C4-2B (cell line): ENCODE measurements at regions not wholly inside any gene's neighbourhood (a gene's known extent, or its start where the extent isn't known, plus 50 kb on each side); places are given as distances from the start of the nearest gene placed in this dataset.

Experiments used
- ZFX ChIP-seq: fragments of 450-650 bp; IDR thresholded peaks from 2 replicates; pipeline ENCODE4 v1.6.1; 2017
- TF ChIP-seq, protein P1 (sequence below): fragments of 450-650 bp; conservative IDR thresholded peaks from 2 replicates; pipeline ENCODE4 v1.5.1; 2017; ENCODE audit warnings: mild to moderate bottlenecking

DNA sequence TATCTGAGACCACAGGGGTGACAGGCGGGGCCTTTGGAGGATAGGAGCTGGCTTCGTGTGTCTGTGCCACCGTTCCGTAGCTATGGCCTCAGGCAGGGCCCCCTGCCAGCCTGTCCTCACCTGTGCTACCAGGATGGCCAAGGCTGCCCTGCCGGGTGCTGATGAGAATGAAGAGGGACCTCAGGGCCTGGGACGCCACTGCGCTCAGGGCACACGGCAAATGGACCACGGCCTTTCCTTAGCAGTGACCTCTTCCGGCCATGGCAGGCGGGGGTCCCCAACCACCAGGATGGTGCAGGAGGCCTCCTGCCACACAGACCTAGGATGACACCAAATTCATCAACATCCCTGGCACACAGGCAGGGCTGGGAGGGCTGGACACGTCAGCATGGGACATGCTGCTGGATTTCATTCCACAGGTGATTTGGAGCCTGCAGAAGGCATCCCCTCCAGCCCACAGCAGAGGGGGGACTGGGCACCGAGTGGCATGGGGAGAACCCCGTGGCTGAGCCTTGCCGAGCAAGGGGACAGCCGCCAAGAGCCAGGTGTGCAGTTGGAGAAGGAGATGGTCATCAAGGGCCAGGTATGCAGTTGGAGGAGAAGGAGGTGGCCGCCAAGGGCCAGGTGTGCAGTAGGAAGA, 1321.0 kb downstream of the BRD1 start:
- TF ChIP-seq, protein P1, sequence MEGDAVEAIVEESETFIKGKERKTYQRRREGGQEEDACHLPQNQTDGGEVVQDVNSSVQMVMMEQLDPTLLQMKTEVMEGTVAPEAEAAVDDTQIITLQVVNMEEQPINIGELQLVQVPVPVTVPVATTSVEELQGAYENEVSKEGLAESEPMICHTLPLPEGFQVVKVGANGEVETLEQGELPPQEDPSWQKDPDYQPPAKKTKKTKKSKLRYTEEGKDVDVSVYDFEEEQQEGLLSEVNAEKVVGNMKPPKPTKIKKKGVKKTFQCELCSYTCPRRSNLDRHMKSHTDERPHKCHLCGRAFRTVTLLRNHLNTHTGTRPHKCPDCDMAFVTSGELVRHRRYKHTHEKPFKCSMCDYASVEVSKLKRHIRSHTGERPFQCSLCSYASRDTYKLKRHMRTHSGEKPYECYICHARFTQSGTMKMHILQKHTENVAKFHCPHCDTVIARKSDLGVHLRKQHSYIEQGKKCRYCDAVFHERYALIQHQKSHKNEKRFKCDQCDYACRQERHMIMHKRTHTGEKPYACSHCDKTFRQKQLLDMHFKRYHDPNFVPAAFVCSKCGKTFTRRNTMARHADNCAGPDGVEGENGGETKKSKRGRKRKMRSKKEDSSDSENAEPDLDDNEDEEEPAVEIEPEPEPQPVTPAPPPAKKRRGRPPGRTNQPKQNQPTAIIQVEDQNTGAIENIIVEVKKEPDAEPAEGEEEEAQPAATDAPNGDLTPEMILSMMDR, result no peak
- TF ChIP-seq ZFX, result no peak
